Colonic mucosa (tissue), 4 donors: ENCODE measurements at regions not wholly inside any gene's neighbourhood (a gene's known extent, or its start where the extent isn't known, plus 50 kb on each side); places are given as distances from the start of the nearest gene placed in this dataset.
"Not testable (repeated sequence)": the region's sequence is repeated elsewhere in the genome, so short reads cannot be mapped to it uniquely, and the experiment has no call there.

Source experiments
- DNase-seq: peaks from one replicate; pipeline ENCODE4 v3.0.0-alpha.2; 2020
- H3K27ac ChIP-seq: fragments of 200-600 bp; one replicate; pipeline ENCODE4 v1.8.0; 2021
- H3K27me3 ChIP-seq: fragments of 200-600 bp; one replicate; pipeline ENCODE4 v1.8.0; 2021
- H3K36me3 ChIP-seq: fragments of 200-600 bp; one replicate; pipeline ENCODE4 v1.8.0; 2021
- H3K4me1 ChIP-seq: fragments of 200-600 bp; one replicate; pipeline ENCODE4 v1.8.0; 2021; ENCODE audit warnings: mild to moderate bottlenecking
- H3K4me3 ChIP-seq: fragments of 200-600 bp; one replicate; pipeline ENCODE4 v1.8.0; 2021
- H3K9ac ChIP-seq, 2 donors: one replicate each; pipeline ENCODE4 v1.7.0; 2013; ENCODE audit warnings: control low read depth in 2 of 2, low read depth in 2 of 2, low read length in 2 of 2
- H3K9me3 ChIP-seq: fragments of 200-600 bp; one replicate; pipeline ENCODE4 v1.8.0; 2021
- intact Hi-C: fragments of 100-400 bp; cut with DNase I; formaldehyde crosslinking; loops from one replicate; pipeline ENCODE4 v1.14.1; 2022
- TF ChIP-seq, protein P1 (sequence below): fragments of 200-600 bp; IDR thresholded peaks from one replicate; pipeline ENCODE4 v1.8.0; 2022; ENCODE audit warnings: antibody characterized with exemption, mild to moderate bottlenecking
- donor health status: healthy.
- donor health status: DM: no; HTN: no; CAD: no.
- donor health status: DM: no; HTN: no; CAD: no.

DNA sequence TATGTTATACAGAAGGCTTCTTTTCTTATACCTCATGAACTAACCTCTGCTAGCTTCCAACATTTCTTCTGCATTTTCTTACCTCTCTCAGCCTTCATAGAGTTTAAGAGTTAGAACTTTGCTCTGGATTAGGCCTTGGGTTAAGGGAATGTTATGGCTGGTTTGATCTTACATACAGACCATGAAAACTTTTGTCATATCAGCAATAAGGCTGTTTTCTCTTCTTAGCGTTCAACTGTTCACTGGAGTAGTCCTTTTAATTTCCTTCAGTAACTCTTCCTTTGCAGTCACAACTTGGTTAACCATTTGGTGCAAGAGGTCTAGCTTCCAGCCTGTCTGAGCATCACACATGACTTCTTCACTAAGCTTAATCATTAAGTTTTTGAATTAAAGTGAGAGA is 329.0 kb upstream of the CCNG1 start:
- Histone ChIP-seq H3K36me3 (no peaks in the 10 kb centered on the region), H3K27me3 (no peaks in the 10 kb centered on the region)
- intact Hi-C loops: no loop called here

DNA sequence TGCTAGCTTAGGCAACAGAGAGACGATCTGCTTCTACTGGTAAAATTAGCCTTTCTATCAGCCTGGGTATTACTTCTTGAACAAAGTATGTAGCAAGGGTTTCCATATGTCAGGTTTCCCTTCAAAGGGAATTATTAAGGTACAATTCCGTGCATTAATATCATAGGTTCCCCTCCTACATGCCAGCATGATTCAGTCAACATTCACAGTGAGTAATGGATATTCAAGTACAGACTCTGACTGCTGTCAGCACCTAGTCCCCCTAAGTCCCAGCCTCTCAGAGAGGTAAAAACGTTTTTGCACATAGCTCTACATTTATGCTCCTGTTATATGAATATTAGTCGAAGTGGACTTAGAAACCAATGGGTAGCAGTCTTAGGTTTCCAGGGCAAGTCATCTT is 322.4 kb upstream of the CCNG1 start:
- TF ChIP-seq, protein P1, sequence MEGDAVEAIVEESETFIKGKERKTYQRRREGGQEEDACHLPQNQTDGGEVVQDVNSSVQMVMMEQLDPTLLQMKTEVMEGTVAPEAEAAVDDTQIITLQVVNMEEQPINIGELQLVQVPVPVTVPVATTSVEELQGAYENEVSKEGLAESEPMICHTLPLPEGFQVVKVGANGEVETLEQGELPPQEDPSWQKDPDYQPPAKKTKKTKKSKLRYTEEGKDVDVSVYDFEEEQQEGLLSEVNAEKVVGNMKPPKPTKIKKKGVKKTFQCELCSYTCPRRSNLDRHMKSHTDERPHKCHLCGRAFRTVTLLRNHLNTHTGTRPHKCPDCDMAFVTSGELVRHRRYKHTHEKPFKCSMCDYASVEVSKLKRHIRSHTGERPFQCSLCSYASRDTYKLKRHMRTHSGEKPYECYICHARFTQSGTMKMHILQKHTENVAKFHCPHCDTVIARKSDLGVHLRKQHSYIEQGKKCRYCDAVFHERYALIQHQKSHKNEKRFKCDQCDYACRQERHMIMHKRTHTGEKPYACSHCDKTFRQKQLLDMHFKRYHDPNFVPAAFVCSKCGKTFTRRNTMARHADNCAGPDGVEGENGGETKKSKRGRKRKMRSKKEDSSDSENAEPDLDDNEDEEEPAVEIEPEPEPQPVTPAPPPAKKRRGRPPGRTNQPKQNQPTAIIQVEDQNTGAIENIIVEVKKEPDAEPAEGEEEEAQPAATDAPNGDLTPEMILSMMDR: no peak
- no peak overlapping the region for H3K9ac ChIP-seq
- no peaks in the 10 kb centered on the region for H3K4me1 ChIP-seq
- no peak for DNase-seq
- H3K4me3 ChIP-seq: no peak overlapping the region
- intact Hi-C loops: no loop called here
- H3K36me3 ChIP-seq: no peaks in the 10 kb centered on the region
- no peaks in the 10 kb centered on the region for H3K9me3 ChIP-seq
- no peak overlapping the region for H3K27ac ChIP-seq
- no peaks in the 10 kb centered on the region for H3K27me3 ChIP-seq

More for the DNA sequence above, 329.0 kb upstream of the CCNG1 start:
- H3K4me3 ChIP-seq: no peak overlapping the region
- H3K9me3 ChIP-seq: no peaks in the 10 kb centered on the region
- H3K4me1 ChIP-seq: no peaks in the 10 kb centered on the region
- DNase-seq: no peak
- H3K27ac ChIP-seq: no peak overlapping the region
- TF ChIP-seq, protein P1: no peak
- no peak overlapping the region for H3K9ac ChIP-seq

DNA sequence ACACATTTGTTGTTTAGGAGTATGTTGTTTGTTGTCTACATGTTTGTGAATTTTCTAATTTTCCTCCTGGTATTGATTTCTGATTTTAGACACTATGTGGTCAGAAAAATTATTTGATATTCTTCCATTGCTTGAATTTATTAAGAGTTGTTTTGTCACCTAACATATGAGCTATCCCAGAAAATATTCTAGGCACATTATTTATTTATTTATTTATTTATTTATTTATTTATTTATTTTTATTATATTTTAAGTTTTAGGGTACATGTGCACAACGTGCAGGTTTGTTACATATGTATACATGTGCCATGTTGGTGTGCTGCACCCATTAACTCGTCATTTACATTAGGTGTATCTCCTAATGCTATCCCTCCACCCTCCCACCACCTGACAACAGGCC is 320.8 kb upstream of the CCNG1 start:
- DNase-seq, H3K4me3 ChIP-seq, H3K36me3 ChIP-seq, H3K27ac ChIP-seq, intact Hi-C loops, H3K9ac ChIP-seq, H3K4me1 ChIP-seq, H3K27me3 ChIP-seq, H3K9me3 ChIP-seq: not testable (repeated sequence)

GRCh38 chr5:163134061-163134460 is 303.3 kb upstream of the CCNG1 start:
- DNase-seq: no peak
- intact Hi-C loops: no loop called here
- no peak overlapping the region for H3K9ac ChIP-seq
- no peak overlapping the region for H3K4me3 ChIP-seq
- no peaks in the 10 kb centered on the region for H3K36me3 ChIP-seq
- H3K27ac ChIP-seq: no peak overlapping the region
- no peaks in the 10 kb centered on the region for H3K9me3 ChIP-seq
- H3K27me3 ChIP-seq: no peaks in the 10 kb centered on the region
- no peaks in the 10 kb centered on the region for H3K4me1 ChIP-seq
- TF ChIP-seq, protein P1: no peak

DNA sequence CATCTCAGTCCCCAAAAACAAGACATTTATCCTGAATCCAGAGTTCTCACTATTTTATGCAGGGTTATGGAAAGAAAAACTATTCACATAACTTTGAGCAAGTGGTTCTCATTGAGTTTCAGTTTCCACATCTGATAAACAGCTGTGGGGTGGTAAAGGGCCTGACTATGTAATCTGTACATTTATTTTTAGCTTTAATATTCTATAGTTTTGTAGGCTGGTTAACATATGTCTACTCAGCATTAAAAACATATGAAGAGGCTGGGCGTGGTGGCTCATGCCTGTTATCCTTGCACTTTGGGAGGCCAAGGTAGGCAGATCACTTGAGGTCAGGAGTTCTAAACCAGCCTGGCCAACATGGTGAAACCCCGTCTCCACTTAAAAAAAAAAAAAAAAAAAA is 301.5 kb upstream of the CCNG1 start:
- Histone ChIP-seq H3K4me1 (no peaks in the 10 kb centered on the region), H3K36me3 (no peaks in the 10 kb centered on the region), H3K27ac (no peak overlapping the region), H3K9ac (no peak overlapping the region), H3K9me3 (no peaks in the 10 kb centered on the region), H3K27me3 (no peaks in the 10 kb centered on the region), H3K4me3 (no peak overlapping the region)
- intact Hi-C loops: no loop called here
- no peak for DNase-seq
- TF ChIP-seq, protein P1: no peak

DNA sequence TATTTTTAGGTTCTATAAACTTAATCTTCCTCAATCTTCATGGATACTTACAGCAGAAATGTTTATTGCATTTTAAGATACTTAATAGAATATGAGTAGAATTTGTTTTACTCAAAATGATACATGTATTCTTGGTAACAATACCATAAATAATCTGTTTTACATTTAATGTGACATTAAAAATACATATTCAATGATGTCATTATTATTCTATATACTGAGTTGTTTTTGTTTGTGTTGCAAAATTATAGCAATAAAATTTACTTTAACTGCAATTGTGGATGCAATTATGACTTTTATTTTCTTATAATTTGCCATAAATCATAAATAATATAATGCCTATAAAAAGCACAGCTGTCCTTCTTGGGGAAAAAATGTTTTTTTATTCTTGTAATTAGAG is 275.9 kb upstream of the CCNG1 start:
- Histone ChIP-seq H3K27me3 (peaks cover 3% of the 10 kb centered on the region), H3K9me3 (no peaks in the 10 kb centered on the region), H3K27ac (no peak overlapping the region), H3K4me3 (no peak overlapping the region), H3K9ac (no peak overlapping the region), H3K36me3 (no peaks in the 10 kb centered on the region), H3K4me1 (no peaks in the 10 kb centered on the region)
- DNase-seq: no peak
- intact Hi-C loops: no loop called here
- TF ChIP-seq, protein P1: no peak
